ENCODE measurements at regions not wholly inside any gene's neighbourhood (a gene's known extent, or its start where the extent isn't known, plus 50 kb on each side); places are given as distances from the start of the nearest gene placed in this dataset.

GRCh38 chr10:50993771-50994251 is 80.5 kb upstream of the PRKG1 start:
- TF ChIP-seq CTCF (IDR thresholded peaks at IDR 0.05; ENCODE audit: extremely low read depth in 1 of 2, insufficient read depth in 1 of 2, low read depth in 1 of 2, low read length in 2 of 2) (no peak), POLR2AphosphoS5 (IDR thresholded peaks at IDR 0.05; ENCODE audit: insufficient read depth, low read depth, low read length) (no peak), EZH2 (IDR thresholded peaks at IDR 0.05; ENCODE audit: borderline replicate concordance, low read depth, low read length, severe bottlenecking) (no peak), POLR2A (IDR thresholded peaks at IDR 0.05; ENCODE audit: low read depth, low read length) (no peak), MAX (IDR thresholded peaks at IDR 0.05; ENCODE audit: insufficient read depth, insufficient read length) (no peak), GATA2 (IDR thresholded peaks at IDR 0.05; ENCODE audit: insufficient read depth, insufficient read length, low read depth, low read length) (no peak), FOS (IDR thresholded peaks at IDR 0.05; ENCODE audit: borderline replicate concordance, insufficient read depth, low read length) (no peak), MYC (IDR thresholded peaks at IDR 0.05; ENCODE audit: low read depth, low read length) (no peak), JUN (IDR thresholded peaks at IDR 0.05; ENCODE audit: borderline replicate concordance, insufficient read depth, insufficient read length, low read depth) (no peak)

Data from endothelial cell of umbilical vein (primary cell).